Panc1 (cell line): ENCODE measurements at regions not wholly inside any gene's neighbourhood (a gene's known extent, or its start where the extent isn't known, plus 50 kb on each side); places are given as distances from the start of the nearest gene placed in this dataset.

Experiments used
- CTCF ChIP-seq: fragments of 450-650 bp; IDR thresholded peaks from 2 replicates; pipeline ENCODE4 v1.5.1; 2017; ENCODE audit warnings: mild to moderate bottlenecking
- POLR2AphosphoS5 ChIP-seq: IDR thresholded peaks from 2 replicates; pipeline ENCODE4 v1.6.1; 2012; ENCODE audit warnings: mild to moderate bottlenecking, low read depth, low read length, moderate library complexity
- TF ChIP-seq, protein P1 (sequence below), 2 experiments: IDR thresholded peaks; 2 replicates each; pipeline ENCODE4 v1.6.1; 2011 to 2012; ENCODE audit warnings: low read depth in 2 of 2, control low read depth in 1 of 2, low read length in 1 of 2, mild to moderate bottlenecking in 1 of 2, moderate library complexity in 1 of 2; ENCODE audit not compliant: insufficient read depth in 1 of 2

DNA sequence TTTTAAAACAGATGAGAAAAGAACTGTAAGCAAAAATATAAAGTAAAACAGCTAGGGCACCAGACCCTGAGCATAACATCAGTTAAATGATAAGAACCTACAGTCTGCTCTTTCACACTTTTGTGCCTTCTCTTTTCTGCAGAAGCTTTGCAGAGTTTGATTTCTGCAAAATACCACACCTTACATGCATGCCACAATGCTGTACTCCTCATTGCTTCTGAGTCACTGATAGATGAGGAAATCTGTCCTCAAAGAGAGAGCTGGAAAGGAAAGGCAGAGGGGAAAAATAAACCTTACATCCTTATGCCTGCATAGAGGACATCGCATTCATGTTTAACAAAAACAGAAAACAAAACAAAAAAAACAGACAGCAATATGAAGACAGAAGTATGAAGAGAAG is 142.9 kb downstream of the ATPSCKMT start:
- TF ChIP-seq, protein P1, sequence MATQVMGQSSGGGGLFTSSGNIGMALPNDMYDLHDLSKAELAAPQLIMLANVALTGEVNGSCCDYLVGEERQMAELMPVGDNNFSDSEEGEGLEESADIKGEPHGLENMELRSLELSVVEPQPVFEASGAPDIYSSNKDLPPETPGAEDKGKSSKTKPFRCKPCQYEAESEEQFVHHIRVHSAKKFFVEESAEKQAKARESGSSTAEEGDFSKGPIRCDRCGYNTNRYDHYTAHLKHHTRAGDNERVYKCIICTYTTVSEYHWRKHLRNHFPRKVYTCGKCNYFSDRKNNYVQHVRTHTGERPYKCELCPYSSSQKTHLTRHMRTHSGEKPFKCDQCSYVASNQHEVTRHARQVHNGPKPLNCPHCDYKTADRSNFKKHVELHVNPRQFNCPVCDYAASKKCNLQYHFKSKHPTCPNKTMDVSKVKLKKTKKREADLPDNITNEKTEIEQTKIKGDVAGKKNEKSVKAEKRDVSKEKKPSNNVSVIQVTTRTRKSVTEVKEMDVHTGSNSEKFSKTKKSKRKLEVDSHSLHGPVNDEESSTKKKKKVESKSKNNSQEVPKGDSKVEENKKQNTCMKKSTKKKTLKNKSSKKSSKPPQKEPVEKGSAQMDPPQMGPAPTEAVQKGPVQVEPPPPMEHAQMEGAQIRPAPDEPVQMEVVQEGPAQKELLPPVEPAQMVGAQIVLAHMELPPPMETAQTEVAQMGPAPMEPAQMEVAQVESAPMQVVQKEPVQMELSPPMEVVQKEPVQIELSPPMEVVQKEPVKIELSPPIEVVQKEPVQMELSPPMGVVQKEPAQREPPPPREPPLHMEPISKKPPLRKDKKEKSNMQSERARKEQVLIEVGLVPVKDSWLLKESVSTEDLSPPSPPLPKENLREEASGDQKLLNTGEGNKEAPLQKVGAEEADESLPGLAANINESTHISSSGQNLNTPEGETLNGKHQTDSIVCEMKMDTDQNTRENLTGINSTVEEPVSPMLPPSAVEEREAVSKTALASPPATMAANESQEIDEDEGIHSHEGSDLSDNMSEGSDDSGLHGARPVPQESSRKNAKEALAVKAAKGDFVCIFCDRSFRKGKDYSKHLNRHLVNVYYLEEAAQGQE (IDR thresholded peaks at IDR 0.05; ENCODE audit: insufficient read depth in 1 of 2, low read depth in 2 of 2, low read length in 1 of 2), result no peak
- TF ChIP-seq CTCF (no peak), POLR2AphosphoS5 (no peak)
